Mammary epithelial cell (primary cell): ENCODE measurements at regions not wholly inside any gene's neighbourhood (a gene's known extent, or its start where the extent isn't known, plus 50 kb on each side); places are given as distances from the start of the nearest gene placed in this dataset.

ENCODE experiments used
- EZH2 ChIP-seq: IDR thresholded peaks from 2 replicates; pipeline ENCODE4 v1.6.1; 2012; ENCODE audit warnings: low read length, inconsistent platforms, borderline replicate concordance
- TF ChIP-seq, protein P1 (sequence below), 2 donors: IDR thresholded peaks in 1 of 2; conservative IDR thresholded peaks in 1 of 2; 2 replicates each; pipeline ENCODE4 v1.5.1; 2011 to 2012; ENCODE audit warnings: inconsistent platforms in 2 of 2, low read length in 2 of 2, mild to moderate bottlenecking in 2 of 2, control low read depth in 1 of 2, low read depth in 1 of 2; ENCODE audit not compliant: insufficient read depth in 1 of 2; ENCODE audit errors: extremely low read depth in 1 of 2

DNA sequence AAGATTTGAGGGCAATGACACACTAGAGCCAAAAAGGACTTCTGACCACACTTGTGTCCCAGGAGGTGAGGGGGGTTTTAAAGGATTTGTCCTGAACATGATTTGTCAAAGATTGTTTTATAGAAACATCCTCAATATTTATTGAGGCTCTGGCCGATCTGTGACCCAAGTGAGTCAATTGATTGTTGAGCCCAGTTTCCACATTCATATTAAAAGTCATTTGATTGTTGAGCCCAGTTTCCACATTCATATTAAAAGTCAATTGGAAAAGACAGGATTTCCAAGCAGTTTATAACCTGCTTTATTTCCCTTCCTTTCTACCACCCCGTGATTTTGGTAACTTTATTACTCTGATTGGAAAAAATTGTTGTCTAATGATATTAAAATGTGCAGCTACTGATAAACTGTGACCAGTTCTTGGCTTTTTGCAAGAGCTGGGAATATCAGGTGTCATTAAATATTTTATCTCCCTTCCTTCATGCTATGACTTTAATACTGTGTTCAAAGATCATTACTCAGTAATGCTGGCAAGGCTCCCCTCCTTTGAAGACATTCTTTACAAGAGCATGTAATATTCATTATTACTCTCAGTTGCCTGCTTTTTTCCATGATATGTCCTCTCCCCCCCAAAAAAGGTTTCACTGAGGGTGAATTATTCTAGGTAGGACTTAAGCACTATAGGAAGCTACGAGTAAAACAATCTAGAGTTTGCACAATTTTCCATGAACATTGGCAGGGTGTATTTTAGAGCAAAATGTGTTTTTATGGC is 75.3 kb downstream of the HRH4 start:
- TF ChIP-seq, protein P1, sequence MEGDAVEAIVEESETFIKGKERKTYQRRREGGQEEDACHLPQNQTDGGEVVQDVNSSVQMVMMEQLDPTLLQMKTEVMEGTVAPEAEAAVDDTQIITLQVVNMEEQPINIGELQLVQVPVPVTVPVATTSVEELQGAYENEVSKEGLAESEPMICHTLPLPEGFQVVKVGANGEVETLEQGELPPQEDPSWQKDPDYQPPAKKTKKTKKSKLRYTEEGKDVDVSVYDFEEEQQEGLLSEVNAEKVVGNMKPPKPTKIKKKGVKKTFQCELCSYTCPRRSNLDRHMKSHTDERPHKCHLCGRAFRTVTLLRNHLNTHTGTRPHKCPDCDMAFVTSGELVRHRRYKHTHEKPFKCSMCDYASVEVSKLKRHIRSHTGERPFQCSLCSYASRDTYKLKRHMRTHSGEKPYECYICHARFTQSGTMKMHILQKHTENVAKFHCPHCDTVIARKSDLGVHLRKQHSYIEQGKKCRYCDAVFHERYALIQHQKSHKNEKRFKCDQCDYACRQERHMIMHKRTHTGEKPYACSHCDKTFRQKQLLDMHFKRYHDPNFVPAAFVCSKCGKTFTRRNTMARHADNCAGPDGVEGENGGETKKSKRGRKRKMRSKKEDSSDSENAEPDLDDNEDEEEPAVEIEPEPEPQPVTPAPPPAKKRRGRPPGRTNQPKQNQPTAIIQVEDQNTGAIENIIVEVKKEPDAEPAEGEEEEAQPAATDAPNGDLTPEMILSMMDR (conservative IDR thresholded peaks at IDR 0.05 in 1 of 2, IDR thresholded peaks at IDR 0.05 in 1 of 2; ENCODE audit: extremely low read depth in 1 of 2, insufficient read depth in 1 of 2, low read depth in 1 of 2, low read length in 2 of 2), result no peak
- no peak for TF ChIP-seq EZH2
